K562 (cell line): ENCODE measurements at regions not wholly inside any gene's neighbourhood (a gene's known extent, or its start where the extent isn't known, plus 50 kb on each side); places are given as distances from the start of the nearest gene placed in this dataset.

Experiments used
- ATAC-seq: fragments of 200-7000 bp; cut with Tn5 transposase; 3 replicates; pipeline ENCODE4 v1.9.1; 2020; ENCODE audit warnings: moderate library complexity
- BruUV-seq: library from RNA; stranded (reverse); fragments of 400-500 nt; replicated peaks from 2 replicates; lab custom pipeline; 2021; lab: Mats Ljungman, UMichigan
- CTCF ChIA-PET: fragments of 300-600 bp; formaldehyde crosslinking; extraction: SDS; loops from one replicate; lab custom pipeline; 2021; ENCODE audit warnings: low intra/inter-chr PET ratio; lab: Yijun Ruan, JAX
- POLR2A ChIA-PET: fragments of 300-600, 350-650 bp; sonication (Branson Sonifier 250); formaldehyde crosslinking; extraction: SDS; loops from one replicate; lab custom pipeline; 2021; ENCODE audit warnings: antibody characterized with exemption, inconsistent platforms; lab: Yijun Ruan, JAX
- DNase-seq, 4 experiments: peaks; one replicate each; pipeline versions ENCODE4 v3.0.0 to v3.0.0-alpha.2; 2011 to 2018; ENCODE audit warnings: low spot score in 3 of 4, mixed read lengths in 3 of 4; ENCODE audit errors: extremely low read depth in 1 of 4
- FAIRE-seq: peaks from 2 replicates; lab custom pipeline; 2011; peaks lifted over from hg19 to GRCh38; lab: Jason Lieb, UNC
- H2AFZ ChIP-seq: 2 replicates; pipeline ENCODE4 v1.6.0; 2011; ENCODE audit warnings: low read depth, low read length, control low read depth, inconsistent platforms
- H3K27ac ChIP-seq: fragments of 200-600 bp; 3 replicates; pipeline ENCODE4 v1.8.0; 2011; ENCODE audit warnings: low read depth, mild to moderate bottlenecking, control low read depth, inconsistent platforms, low read length, moderate library complexity, mixed read lengths; ENCODE audit errors: extremely low read depth
- H3K27me3 ChIP-seq, 2 experiments: fragments of 300-600 bp in 1 of 2; 2 replicates in 1 of 2; 3 replicates in 1 of 2; pipeline versions ENCODE4 v1.6.0 to v1.8.0; 2011; ENCODE audit warnings: inconsistent platforms in 2 of 2, low read length in 2 of 2, mild to moderate bottlenecking in 1 of 2, mixed read lengths in 1 of 2, moderate library complexity in 1 of 2; ENCODE audit not compliant: control insufficient read depth in 2 of 2, insufficient read depth in 2 of 2
- H3K36me3 ChIP-seq: fragments of 300-600 bp; 3 replicates; pipeline ENCODE4 v1.8.0; 2011; ENCODE audit warnings: mild to moderate bottlenecking, low read length, inconsistent platforms; ENCODE audit not compliant: control insufficient read depth, insufficient read depth
- H3K4me1 ChIP-seq, 2 experiments: fragments of 200-600 bp in 1 of 2; replicated peaks in 1 of 2; 2 replicates in 1 of 2; 3 replicates in 1 of 2; pipeline versions ENCODE4 v1.5.1 to v1.8.0; 2011; ENCODE audit warnings: inconsistent platforms in 2 of 2, low read length in 2 of 2, mild to moderate bottlenecking in 1 of 2, mixed read lengths in 1 of 2, moderate library complexity in 1 of 2; ENCODE audit not compliant: control insufficient read depth in 2 of 2, insufficient read depth in 2 of 2
- H3K4me2 ChIP-seq: 2 replicates; pipeline ENCODE4 v1.6.1; 2011; ENCODE audit warnings: low read length, control low read depth, inconsistent platforms, mixed read lengths; ENCODE audit not compliant: insufficient read depth
- H3K4me3 ChIP-seq: fragments of 200-600 bp; sonication (generic), shearing (Covaris generic); 2 replicates; pipeline ENCODE4 v1.5.1; 2016; ENCODE audit warnings: control low read depth, inconsistent platforms
- H3K79me2 ChIP-seq: fragments of 200-600 bp; 3 replicates; pipeline ENCODE4 v1.8.0; 2011; ENCODE audit warnings: low read length, inconsistent platforms; ENCODE audit not compliant: control insufficient read depth, insufficient read depth
- H3K9ac ChIP-seq, 2 experiments: 2 replicates each; pipeline versions ENCODE4 v1.6.0 to v1.6.1; 2011; ENCODE audit warnings: low read depth in 2 of 2, low read length in 2 of 2, control low read depth in 1 of 2, inconsistent platforms in 1 of 2, mild to moderate bottlenecking in 1 of 2, mixed read lengths in 1 of 2; ENCODE audit not compliant: insufficient read depth in 1 of 2
- H3K9me1 ChIP-seq: one replicate; pipeline ENCODE4 v1.6.0; 2011; ENCODE audit warnings: inconsistent platforms, mild to moderate bottlenecking, low read length, moderate library complexity; ENCODE audit not compliant: control insufficient read depth, insufficient read depth
- H3K9me3 ChIP-seq: replicated peaks from 2 replicates; pipeline ENCODE4 v1.5.1; 2011; ENCODE audit warnings: low read depth, low read length, inconsistent platforms; ENCODE audit not compliant: control insufficient read depth, insufficient read depth
- H4K20me1 ChIP-seq: replicated peaks from 2 replicates; pipeline ENCODE4 v1.6.1; 2011; ENCODE audit warnings: low read length, inconsistent platforms, mixed read lengths; ENCODE audit not compliant: control insufficient read depth, insufficient read depth
- COPS2 ChIP-seq: fragments of 450-650 bp; conservative IDR thresholded peaks from 2 replicates; pipeline ENCODE4 v1.6.1; 2016; ENCODE audit warnings: mild to moderate bottlenecking, moderate library complexity
- E2F5 ChIP-seq: sonication (generic); formaldehyde crosslinking; IDR thresholded peaks from 2 replicates; pipeline ENCODE4 v1.8.0; 2022; ENCODE audit warnings: mild to moderate bottlenecking, missing genetic modification reagents
- FOXA3 ChIP-seq, 2 experiments: fragments of 450-650 bp in 1 of 2; sonication (generic) in 1 of 2; formaldehyde crosslinking; IDR thresholded peaks in 1 of 2; conservative IDR thresholded peaks in 1 of 2; 2 replicates each; pipeline versions ENCODE4 v1.4.0 to v1.8.0; 2020 to 2022; ENCODE audit warnings: mild to moderate bottlenecking in 2 of 2, missing genetic modification reagents in 1 of 2
- HDAC1 ChIP-seq, 2 experiments: fragments of 450-650 bp; IDR thresholded peaks; 2 replicates each; pipeline ENCODE4 v1.6.1; 2016 to 2017; ENCODE audit warnings: inconsistent platforms in 1 of 2, mild to moderate bottlenecking in 1 of 2, moderate library complexity in 1 of 2
- KLF10 ChIP-seq: fragments of 250-450 bp; sonication (Bioruptor Pico); IDR thresholded peaks from 2 replicates; pipeline ENCODE4 v1.6.1; 2021; ENCODE audit warnings: matching md5 sums
- KLF16 ChIP-seq: IDR thresholded peaks from 2 replicates; pipeline ENCODE4 v1.6.1; 2016; ENCODE audit warnings: antibody characterized with exemption
- MXI1 ChIP-seq: IDR thresholded peaks from 2 replicates; pipeline ENCODE4 v1.6.1; 2011; ENCODE audit warnings: low read depth, mild to moderate bottlenecking, improper control_type of control experiment, low read length
- NCOR1 ChIP-seq: fragments of 450-650 bp; IDR thresholded peaks from 2 replicates; pipeline ENCODE4 v1.6.1; 2016; ENCODE audit warnings: mild to moderate bottlenecking, moderate library complexity
- ZBED1 ChIP-seq: IDR thresholded peaks from 2 replicates; pipeline ENCODE4 v1.6.1; 2014
- ZNF263 ChIP-seq: sonication (generic); formaldehyde crosslinking; IDR thresholded peaks from 2 replicates; pipeline ENCODE4 v1.8.0; 2022; ENCODE audit warnings: mild to moderate bottlenecking, missing genetic modification reagents, borderline replicate concordance
- ZNF740 ChIP-seq, 3 experiments: fragments of 200-800 bp in 1 of 3; sonication (Bioruptor generic) in 1 of 3; sonication (generic) in 1 of 3; formaldehyde crosslinking in 1 of 3; IDR thresholded peaks; 2 replicates each; pipeline versions ENCODE4 v1.6.1 to v1.8.0; 2016 to 2022; ENCODE audit warnings: mild to moderate bottlenecking in 2 of 3, missing compliant biosample characterization in 2 of 3, missing genetic modification characterization in 2 of 3, missing genetic modification reagents in 1 of 3
- ZNF77 ChIP-seq: fragments of 250-450 bp; sonication (Bioruptor Pico); IDR thresholded peaks from 2 replicates; pipeline ENCODE4 v1.5.0; 2020
- ZNF830 ChIP-seq: fragments of 250-450 bp; sonication (Bioruptor Pico); IDR thresholded peaks from 2 replicates; pipeline ENCODE4 v1.5.0; 2021; ENCODE audit warnings: mild to moderate bottlenecking
- WGBS: fragments of 100-300 bp; shearing (Covaris generic); methylation state at CpG from one replicate; pipeline ENCODE4 v1.1.6; 2016; ENCODE audit warnings: low coverage, mixed read lengths; ENCODE audit not compliant: insufficient coverage; ENCODE audit errors: missing lambda C conversion rate; 5-methylcytosine and 5-hydroxymethylcytosine counted together
- in situ Hi-C: fragments of 300-500 bp; cut with MboI; formaldehyde crosslinking; loops from 4 replicates; pipeline ENCODE4 v1.15.0; 2018; ENCODE audit warnings: inconsistent platforms, mixed read lengths
- intact Hi-C: fragments of 100-400 bp; cut with micrococcal nuclease; formaldehyde crosslinking; loops from 2 replicates; pipeline ENCODE4 v1.14.2; 2022
- TF ChIP-seq, protein P1 (sequence below), 2 experiments: fragments of 450-650 bp; IDR thresholded peaks; 2 replicates each; pipeline ENCODE4 v1.6.1; 2016; ENCODE audit warnings: mild to moderate bottlenecking in 2 of 2, borderline replicate concordance in 1 of 2, low read depth in 1 of 2, moderate library complexity in 1 of 2

GRCh38 chr5:14032918-14033317 lies 88.4 kb upstream of the DNAH5 start:
- no peak for ATAC-seq
- in situ Hi-C loops (no loop called here), intact Hi-C loops (no loop called here)
- H3K4me3 ChIP-seq = no peak overlapping the region
- no peak overlapping the region for H3K9ac ChIP-seq
- no peaks in the 10 kb centered on the region for H3K9me1 ChIP-seq
- no peak for DNase-seq
- H2AFZ ChIP-seq = no peak overlapping the region
- H3K27ac ChIP-seq = no peak overlapping the region
- H3K27me3 ChIP-seq = no peaks in the 10 kb centered on the region
- WGBS = 0% methylated on average over 3 of the region's 3 CpGs
- FAIRE-seq = no peak
- no peaks in the 10 kb centered on the region for H3K79me2 ChIP-seq
- no peaks in the 10 kb centered on the region for H3K4me1 ChIP-seq
- BruUV-seq = no TSS peak
- H3K4me2 ChIP-seq = no peak overlapping the region
- H3K9me3 ChIP-seq = no peaks in the 10 kb centered on the region
- H4K20me1 ChIP-seq = no peaks in the 10 kb centered on the region
- ChIA-PET POLR2A (interaction anchor here (1.0 kb wide), 1 partner anchor 33 kb away, joined by 4 read pairs; no protein-coding TSS in a partner anchor), CTCF (no interaction called here)
- no peaks in the 10 kb centered on the region for H3K36me3 ChIP-seq
- no peak for TF ChIP-seq FOXA3 (CRISPR knock-in tag; conservative IDR thresholded peaks at IDR 0.05 in 1 of 2, IDR thresholded peaks at IDR 0.05 in 1 of 2)
- no peak for TF ChIP-seq ZNF77 (CRISPR knock-in tag)
- no peak for TF ChIP-seq ZNF830
- TF ChIP-seq ZNF740 (CRISPR knock-in tag; IDR thresholded peaks at IDR 0.05) = no peak
- no peak for TF ChIP-seq ZNF740 (tag; IDR thresholded peaks at IDR 0.05)
- no peak for TF ChIP-seq NCOR1
- no peak for TF ChIP-seq E2F5 (CRISPR knock-in tag)
- TF ChIP-seq HDAC1 (IDR thresholded peaks at IDR 0.05) = no peak
- TF ChIP-seq MXI1 = no peak
- TF ChIP-seq ZNF263 (CRISPR knock-in tag) = no peak
- TF ChIP-seq KLF16 = no peak
- TF ChIP-seq COPS2 = no peak
- no peak for TF ChIP-seq KLF10 (CRISPR knock-in tag)
- TF ChIP-seq, protein P1, sequence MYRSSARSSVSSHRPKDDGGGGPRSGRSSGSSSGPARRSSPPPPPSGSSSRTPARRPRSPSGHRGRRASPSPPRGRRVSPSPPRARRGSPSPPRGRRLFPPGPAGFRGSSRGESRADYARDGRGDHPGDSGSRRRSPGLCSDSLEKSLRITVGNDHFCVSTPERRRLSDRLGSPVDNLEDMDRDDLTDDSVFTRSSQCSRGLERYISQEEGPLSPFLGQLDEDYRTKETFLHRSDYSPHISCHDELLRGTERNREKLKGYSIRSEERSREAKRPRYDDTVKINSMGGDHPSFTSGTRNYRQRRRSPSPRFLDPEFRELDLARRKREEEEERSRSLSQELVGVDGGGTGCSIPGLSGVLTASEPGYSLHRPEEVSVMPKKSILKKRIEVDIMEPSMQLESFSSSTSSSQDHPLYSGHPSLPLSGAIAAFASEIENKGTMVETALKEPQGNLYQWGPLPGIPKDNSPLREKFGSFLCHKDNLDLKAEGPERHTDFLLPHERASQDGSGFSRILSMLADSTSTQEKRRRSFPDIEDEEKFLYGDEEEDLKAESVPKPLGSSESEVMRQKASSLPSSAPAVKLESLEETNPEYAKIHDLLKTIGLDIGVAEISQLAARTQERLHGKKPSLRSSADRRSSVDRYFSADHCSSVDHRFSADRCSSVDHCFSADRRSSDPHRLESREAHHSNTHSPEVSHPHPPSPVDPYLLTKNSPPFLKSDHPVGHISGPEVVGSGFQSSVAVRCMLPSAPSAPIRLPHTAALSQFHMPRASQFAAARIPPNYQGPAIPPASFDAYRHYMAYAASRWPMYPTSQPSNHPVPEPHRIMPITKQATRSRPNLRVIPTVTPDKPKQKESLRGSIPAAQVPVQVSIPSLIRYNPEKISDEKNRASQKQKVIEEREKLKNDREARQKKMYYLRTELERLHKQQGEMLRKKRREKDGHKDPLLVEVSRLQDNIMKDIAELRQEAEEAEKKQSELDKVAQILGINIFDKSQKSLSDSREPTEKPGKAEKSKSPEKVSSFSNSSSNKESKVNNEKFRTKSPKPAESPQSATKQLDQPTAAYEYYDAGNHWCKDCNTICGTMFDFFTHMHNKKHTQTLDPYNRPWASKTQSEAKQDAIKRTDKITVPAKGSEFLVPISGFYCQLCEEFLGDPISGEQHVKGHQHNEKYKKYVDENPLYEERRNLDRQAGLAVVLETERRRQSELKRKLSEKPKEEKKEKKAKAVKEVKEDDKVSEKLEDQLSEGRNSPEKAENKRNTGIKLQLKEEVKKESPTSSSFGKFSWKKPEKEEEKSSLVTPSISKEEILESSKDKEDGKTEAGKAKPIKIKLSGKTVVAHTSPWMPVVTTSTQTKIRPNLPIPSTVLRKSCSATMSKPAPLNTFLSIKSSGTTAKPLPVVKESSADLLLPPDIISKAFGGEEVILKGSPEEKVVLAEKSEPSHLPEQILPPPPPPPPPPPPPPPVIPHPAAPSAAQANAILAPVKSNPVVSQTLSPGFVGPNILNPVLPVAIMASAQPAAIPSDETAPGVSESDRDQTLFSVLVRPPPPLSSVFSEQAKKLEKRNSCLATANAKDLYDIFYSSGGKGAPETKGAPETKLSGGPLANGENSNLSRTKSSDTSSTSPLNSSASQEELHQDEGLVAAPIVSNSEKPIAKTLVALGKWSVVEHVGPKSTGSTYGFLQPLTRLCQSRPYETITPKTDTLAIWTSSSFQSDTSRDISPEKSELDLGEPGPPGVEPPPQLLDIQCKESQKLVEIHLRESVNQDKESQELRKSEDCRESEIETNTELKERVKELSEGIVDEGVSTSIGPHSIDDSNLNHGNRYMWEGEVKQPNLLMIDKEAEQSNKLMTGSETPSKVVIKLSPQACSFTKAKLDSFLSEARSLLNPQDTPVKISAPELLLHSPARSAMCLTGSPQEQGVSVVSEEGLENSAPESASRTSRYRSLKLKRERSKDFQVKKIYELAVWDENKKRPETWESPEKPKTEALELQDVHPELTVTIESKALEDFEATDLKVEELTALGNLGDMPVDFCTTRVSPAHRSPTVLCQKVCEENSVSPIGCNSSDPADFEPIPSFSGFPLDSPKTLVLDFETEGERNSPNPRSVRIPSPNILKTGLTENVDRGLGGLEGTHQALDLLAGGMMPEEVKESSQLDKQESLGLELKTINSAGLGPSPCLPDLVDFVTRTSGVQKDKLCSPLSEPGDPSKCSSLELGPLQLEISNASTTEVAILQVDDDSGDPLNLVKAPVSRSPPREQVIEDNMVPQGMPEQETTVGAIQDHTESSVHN (IDR thresholded peaks at IDR 0.05; ENCODE audit: borderline replicate concordance in 1 of 2, low read depth in 1 of 2) = no peak
- no peak for TF ChIP-seq ZBED1
